GM23248 (cell line): ENCODE measurements at regions not wholly inside any gene's neighbourhood (a gene's known extent, or its start where the extent isn't known, plus 50 kb on each side); places are given as distances from the start of the nearest gene placed in this dataset.
A peak's percentile ranks its signal among the peaks of the same experiment; 100 is the strongest.

ENCODE experiments used
- DNase-seq: peaks from one replicate; pipeline ENCODE4 v3.0.0-alpha.2; 2015
- H2AFZ ChIP-seq: fragments of 200-600 bp; sonication (generic); 2 replicates; pipeline ENCODE4 v1.6.1; 2016; ENCODE audit warnings: antibody characterized with exemption
- H3F3A ChIP-seq: fragments of 200-600 bp; sonication (generic); 2 replicates; pipeline ENCODE4 v1.6.1; 2016; ENCODE audit warnings: mild to moderate bottlenecking, antibody characterized with exemption, mixed run types; ENCODE audit not compliant: insufficient read depth
- H3K27ac ChIP-seq: fragments of 200-600 bp; sonication (generic); 2 replicates; pipeline ENCODE4 v1.5.1; 2016; ENCODE audit warnings: mild to moderate bottlenecking
- H3K27me3 ChIP-seq: fragments of 200-600 bp; sonication (generic); replicated peaks from 2 replicates; pipeline ENCODE4 v1.6.1; 2016; ENCODE audit warnings: mild to moderate bottlenecking; ENCODE audit not compliant: insufficient read depth
- H3K36me3 ChIP-seq: fragments of 200-600 bp; sonication (generic); 2 replicates; pipeline ENCODE4 v1.6.1; 2016; ENCODE audit warnings: low read depth, mild to moderate bottlenecking
- H3K4me1 ChIP-seq: fragments of 200-600 bp; sonication (generic); 2 replicates; pipeline ENCODE4 v1.6.1; 2016; ENCODE audit warnings: mild to moderate bottlenecking; ENCODE audit not compliant: insufficient read depth
- H3K4me2 ChIP-seq: fragments of 200-600 bp; sonication (generic); one replicate; pipeline ENCODE4 v1.6.1; 2016; ENCODE audit warnings: mild to moderate bottlenecking; ENCODE audit not compliant: unreplicated experiment
- H3K4me3 ChIP-seq: fragments of 200-600 bp; sonication (generic); 2 replicates; pipeline ENCODE4 v1.5.1; 2016; ENCODE audit warnings: mild to moderate bottlenecking
- H3K79me2 ChIP-seq: fragments of 200-600 bp; sonication (generic); 2 replicates; pipeline ENCODE4 v1.6.1; 2016; ENCODE audit warnings: mild to moderate bottlenecking; ENCODE audit not compliant: insufficient read depth
- H3K9ac ChIP-seq: fragments of 200-600 bp; sonication (generic); 2 replicates; pipeline ENCODE4 v1.6.1; 2016; ENCODE audit warnings: mild to moderate bottlenecking
- H3K9me2 ChIP-seq: fragments of 200-600 bp; sonication (generic); 2 replicates; pipeline ENCODE4 v1.6.1; 2016; ENCODE audit warnings: mixed run types, mild to moderate bottlenecking, moderate library complexity; ENCODE audit not compliant: insufficient read depth
- H3K9me3 ChIP-seq: fragments of 200-600 bp; sonication (generic); one replicate; pipeline ENCODE4 v1.6.1; 2017; ENCODE audit warnings: low read depth
- H4K20me1 ChIP-seq: fragments of 200-600 bp; sonication (generic); 2 replicates; pipeline ENCODE4 v1.6.0; 2016; ENCODE audit not compliant: insufficient read depth
- EZH2 ChIP-seq: fragments of 200-600 bp; sonication (generic); IDR thresholded peaks from 2 replicates; pipeline ENCODE4 v1.6.1; 2018; ENCODE audit warnings: antibody characterized with exemption, mild to moderate bottlenecking; ENCODE audit not compliant: insufficient read depth, poor library complexity, severe bottlenecking
- EZH2phosphoT487 ChIP-seq: fragments of 200-600 bp; sonication (generic); IDR thresholded peaks from 2 replicates; pipeline ENCODE4 v1.6.1; 2018; ENCODE audit warnings: antibody characterized with exemption, moderate library complexity, mild to moderate bottlenecking, low read depth; ENCODE audit not compliant: insufficient read depth
- WGBS, 2 experiments: methylation state at CpG; one replicate each; pipeline ENCODE4 v1.1.6; 2015 to 2017; ENCODE audit warnings: low lambda C conversion rate in 2 of 2, low coverage in 1 of 2; ENCODE audit errors: missing lambda C conversion rate in 2 of 2; 5-methylcytosine and 5-hydroxymethylcytosine counted together
- in situ Hi-C: fragments of 300-500 bp; cut with MboI; formaldehyde crosslinking; loops from 2 replicates; pipeline ENCODE4 v1.15.0; 2020

DNA sequence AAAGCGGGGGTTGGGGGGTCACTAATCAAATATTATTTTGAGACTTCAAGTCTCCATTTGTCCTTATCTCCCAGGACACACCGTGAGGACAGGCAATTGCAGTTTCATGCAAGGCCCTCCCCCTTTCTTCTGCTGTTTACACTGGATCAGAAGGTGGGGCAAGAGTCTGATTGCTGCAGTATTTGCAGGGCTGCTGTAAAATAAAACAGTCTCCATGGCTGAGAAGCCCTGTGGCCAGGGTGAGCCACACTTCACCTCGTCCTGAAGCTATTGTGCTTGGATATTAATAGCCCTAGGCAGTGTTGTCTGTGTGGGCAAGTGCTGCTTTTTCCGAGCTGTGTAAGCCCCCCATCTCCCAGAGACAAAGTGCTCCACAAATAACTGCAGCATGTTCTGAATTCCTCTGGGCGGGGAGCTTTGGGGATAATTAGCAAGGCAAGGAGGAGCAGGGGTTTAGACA is 187.4 kb upstream of the NTF3 start:
- no peak overlapping the region for H3K27ac ChIP-seq
- in situ Hi-C loops: no loop called here
- no peaks in the 10 kb centered on the region for H3K79me2 ChIP-seq
- H3K4me2 ChIP-seq: no peak overlapping the region
- no peaks in the 10 kb centered on the region for H3K9me2 ChIP-seq
- H4K20me1 ChIP-seq: no peaks in the 10 kb centered on the region
- no peaks in the 10 kb centered on the region for H3F3A ChIP-seq
- H3K36me3 ChIP-seq: no peaks in the 10 kb centered on the region
- no peak overlapping the region for H3K4me3 ChIP-seq
- H3K9ac ChIP-seq: no peak overlapping the region
- DNase-seq: no peak
- 37 to 39% methylated on average over 5 of the region's 5 CpGs for WGBS, 2 experiments
- H2AFZ ChIP-seq: no peak overlapping the region
- no peak for TF ChIP-seq EZH2
- no peak for TF ChIP-seq EZH2phosphoT487
- H3K4me1 ChIP-seq: no peaks in the 10 kb centered on the region
- no peaks in the 10 kb centered on the region for H3K9me3 ChIP-seq
- no peaks in the 10 kb centered on the region; the same call in none of the 2 replicates for H3K27me3 ChIP-seq

DNA sequence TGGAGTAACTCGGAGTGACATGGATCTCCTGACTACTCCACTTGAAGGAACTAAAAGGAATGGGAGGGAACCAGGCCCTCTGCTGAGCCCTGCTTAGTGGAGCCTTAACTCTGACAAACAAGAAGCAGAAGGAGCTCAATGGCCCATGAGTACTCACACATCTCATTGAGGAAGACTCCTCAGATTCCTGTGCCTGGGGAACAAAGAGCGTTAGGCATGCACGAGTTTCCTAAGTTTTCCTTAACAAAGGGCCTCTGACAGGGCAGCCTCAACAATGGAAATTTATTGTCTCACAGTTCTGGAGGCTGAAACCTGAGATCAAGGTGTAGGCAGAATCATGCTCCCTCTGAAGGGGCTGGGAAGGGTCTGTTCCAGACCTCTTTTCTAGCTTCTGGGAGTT is 185.7 kb upstream of the NTF3 start:
- Histone ChIP-seq H3K9me3 (no peaks in the 10 kb centered on the region), H3K4me1 (no peaks in the 10 kb centered on the region), H3K9ac (no peak overlapping the region), H3K36me3 (no peaks in the 10 kb centered on the region), H2AFZ (no peak overlapping the region), H3K4me2 (no peak overlapping the region), H3K9me2 (no peaks in the 10 kb centered on the region), H3F3A (no peaks in the 10 kb centered on the region), H3K4me3 (no peak overlapping the region), H3K27me3 (no peaks in the 10 kb centered on the region; the same call in none of the 2 replicates), H3K79me2 (no peaks in the 10 kb centered on the region), H4K20me1 (no peaks in the 10 kb centered on the region), H3K27ac (no peak overlapping the region)
- WGBS, 2 experiments: 52 to 53% methylated on average over 3 of the region's 3 CpGs
- no peak for DNase-seq
- in situ Hi-C loops: no loop called here
- TF ChIP-seq EZH2phosphoT487 (no peak), EZH2 (no peak)

DNA sequence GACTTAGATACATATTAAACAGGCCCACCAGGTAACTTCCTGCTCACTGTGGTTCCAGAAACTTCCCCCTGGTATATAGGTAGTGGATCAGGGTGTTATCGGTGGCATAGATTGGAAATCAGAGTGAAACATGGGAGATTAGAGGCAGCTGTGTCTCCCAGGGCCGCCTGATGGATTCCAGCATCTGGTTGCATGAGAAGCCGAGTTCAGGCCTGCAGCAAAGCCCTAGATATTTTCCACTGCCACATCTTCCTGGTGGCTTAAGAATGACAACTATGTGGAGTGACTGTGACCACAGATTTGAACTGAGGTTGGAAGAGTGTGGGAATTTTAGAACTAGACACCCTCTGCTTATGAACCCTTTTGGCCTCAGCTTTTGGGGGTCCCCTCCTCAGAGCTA is 184.8 kb upstream of the NTF3 start:
- no peak overlapping the region for H3K4me2 ChIP-seq
- no peaks in the 10 kb centered on the region for H3K9me2 ChIP-seq
- WGBS, 2 experiments: 73 to 75% methylated on average over 3 of the region's 3 CpGs
- H3K4me3 ChIP-seq: no peak overlapping the region
- no peaks in the 10 kb centered on the region for H3K9me3 ChIP-seq
- H3K27me3 ChIP-seq: no peaks in the 10 kb centered on the region; the same call in none of the 2 replicates
- no peaks in the 10 kb centered on the region for H3K4me1 ChIP-seq
- no peaks in the 10 kb centered on the region for H3F3A ChIP-seq
- no peak overlapping the region for H3K27ac ChIP-seq
- H3K79me2 ChIP-seq: no peaks in the 10 kb centered on the region
- TF ChIP-seq EZH2phosphoT487 (no peak), EZH2 (no peak)
- DNase-seq: no peak
- H3K36me3 ChIP-seq: no peaks in the 10 kb centered on the region
- H2AFZ ChIP-seq: no peak overlapping the region
- H3K9ac ChIP-seq: no peak overlapping the region
- in situ Hi-C loops: no loop called here
- no peaks in the 10 kb centered on the region for H4K20me1 ChIP-seq

DNA sequence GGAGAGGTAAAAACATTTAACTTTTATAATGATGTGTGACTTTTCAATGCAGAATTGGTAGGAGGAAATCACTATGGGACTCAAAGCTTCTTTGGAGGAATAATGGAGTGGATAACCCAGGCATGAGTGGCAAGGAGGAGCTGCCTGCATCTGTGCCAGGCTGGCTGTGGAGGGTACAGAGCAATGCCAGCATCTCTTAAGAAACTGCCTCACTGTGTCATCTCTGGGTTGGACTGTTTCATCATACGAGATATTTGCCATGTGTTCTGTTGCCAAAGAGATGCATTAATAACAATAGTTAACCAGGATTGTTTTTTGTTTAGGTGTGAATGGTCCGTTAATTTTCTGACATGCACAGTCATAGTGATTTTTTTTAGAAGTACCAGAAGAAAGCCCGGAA is 183.7 kb upstream of the NTF3 start:
- Histone ChIP-seq H3K36me3 (no peaks in the 10 kb centered on the region), H3F3A (no peaks in the 10 kb centered on the region), H2AFZ (no peak overlapping the region), H4K20me1 (no peaks in the 10 kb centered on the region), H3K9me3 (no peaks in the 10 kb centered on the region), H3K9ac (no peak overlapping the region), H3K79me2 (no peaks in the 10 kb centered on the region), H3K4me1 (no peaks in the 10 kb centered on the region), H3K4me2 (no peak overlapping the region), H3K4me3 (no peak overlapping the region), H3K27ac (no peak overlapping the region), H3K27me3 (no peaks in the 10 kb centered on the region; the same call in none of the 2 replicates), H3K9me2 (no peaks in the 10 kb centered on the region)
- 23 to 27% methylated on average over 3 of the region's 3 CpGs for WGBS, 2 experiments
- TF ChIP-seq EZH2 (no peak), EZH2phosphoT487 (no peak)
- in situ Hi-C loops: no loop called here
- DNase-seq: peak; percentile 37
